KMS-11 (cell line): ENCODE measurements at regions not wholly inside any gene's neighbourhood (a gene's known extent, or its start where the extent isn't known, plus 50 kb on each side); places are given as distances from the start of the nearest gene placed in this dataset.

Experiments
- H2AFZ ChIP-seq: fragments of 200-600 bp; sonication (generic); 2 replicates; pipeline ENCODE4 v1.6.1; 2016; ENCODE audit warnings: antibody characterized with exemption, mixed run types, low read depth
- H3K27ac ChIP-seq: fragments of 200-600 bp; sonication (generic); 2 replicates; pipeline ENCODE4 v1.6.1; 2016; ENCODE audit warnings: mild to moderate bottlenecking, mixed run types
- H3K27me3 ChIP-seq: fragments of 200-600 bp; sonication (generic); 2 replicates; pipeline ENCODE4 v1.6.1; 2017; ENCODE audit warnings: mild to moderate bottlenecking, low read depth, mixed run types, moderate library complexity; ENCODE audit not compliant: insufficient read depth
- H3K36me3 ChIP-seq: fragments of 200-600 bp; sonication (generic); 2 replicates; pipeline ENCODE4 v1.6.1; 2017; ENCODE audit warnings: mild to moderate bottlenecking, mixed run types; ENCODE audit not compliant: insufficient read depth
- H3K4me1 ChIP-seq: fragments of 200-600 bp; sonication (generic); 2 replicates; pipeline ENCODE4 v1.6.1; 2016; ENCODE audit warnings: mild to moderate bottlenecking, low read depth, mixed run types; ENCODE audit not compliant: poor library complexity, severe bottlenecking
- H3K4me2 ChIP-seq: fragments of 200-600 bp; sonication (generic); 2 replicates; pipeline ENCODE4 v1.7.0; 2016; ENCODE audit warnings: mild to moderate bottlenecking, mixed run types
- H3K4me3 ChIP-seq: fragments of 200-600 bp; sonication (generic); IDR thresholded peaks from 2 replicates; pipeline ENCODE4 v1.6.1; 2017; ENCODE audit warnings: low read depth, low read length, mixed read lengths; ENCODE audit not compliant: insufficient read depth
- H3K79me2 ChIP-seq: fragments of 200-600 bp; sonication (generic); 2 replicates; pipeline ENCODE4 v1.6.1; 2016; ENCODE audit warnings: low read depth, mixed run types; ENCODE audit not compliant: insufficient read depth
- H3K9ac ChIP-seq: fragments of 200-600 bp; sonication (generic); 2 replicates; pipeline ENCODE4 v1.6.1; 2016; ENCODE audit warnings: mild to moderate bottlenecking, mixed run types
- H4K20me1 ChIP-seq: fragments of 200-600 bp; sonication (generic); 2 replicates; pipeline ENCODE4 v1.6.1; 2016; ENCODE audit warnings: mild to moderate bottlenecking, mixed run types; ENCODE audit not compliant: insufficient read depth
- CTCF ChIP-seq: fragments of 200-600 bp; sonication (generic); conservative IDR thresholded peaks from 2 replicates; pipeline ENCODE4 v1.6.1; 2017; ENCODE audit warnings: low read depth, mild to moderate bottlenecking, antibody characterized with exemption, low read length, moderate library complexity, mixed read lengths

- H3K79me2 ChIP-seq, result no peaks in the 10 kb centered on the region
- H3K27me3 ChIP-seq, result no peaks in the 10 kb centered on the region
- H3K9ac ChIP-seq, result no peak overlapping the region
- no peaks in the 10 kb centered on the region for H3K4me1 ChIP-seq
- no peaks in the 10 kb centered on the region for H4K20me1 ChIP-seq
- H2AFZ ChIP-seq, result no peak overlapping the region
- H3K27ac ChIP-seq, result no peak overlapping the region
- no peaks in the 10 kb centered on the region for H3K36me3 ChIP-seq
- H3K4me3 ChIP-seq, result no peak overlapping the region
- no peak for TF ChIP-seq CTCF
- H3K4me2 ChIP-seq, result no peak overlapping the region
Observed at GRCh38 chr4:116342143-116342542, 743.2 kb downstream of the TRAM1L1 start.

GRCh38 chr4:116332508-116332907 lies 752.9 kb downstream of the TRAM1L1 start:
- Histone ChIP-seq H3K27me3 (no peaks in the 10 kb centered on the region), H3K27ac (no peak overlapping the region), H3K9ac (no peak overlapping the region), H3K4me1 (no peaks in the 10 kb centered on the region), H3K36me3 (no peaks in the 10 kb centered on the region), H3K4me2 (no peak overlapping the region), H4K20me1 (no peaks in the 10 kb centered on the region), H2AFZ (no peak overlapping the region), H3K79me2 (no peaks in the 10 kb centered on the region), H3K4me3 (no peak overlapping the region)
- TF ChIP-seq CTCF, result no peak

- H3K36me3 ChIP-seq, result no peaks in the 10 kb centered on the region
- no peak for TF ChIP-seq CTCF
- no peaks in the 10 kb centered on the region for H3K79me2 ChIP-seq
- H3K4me3 ChIP-seq, result no peak overlapping the region
- H4K20me1 ChIP-seq, result no peaks in the 10 kb centered on the region
- no peak overlapping the region for H3K9ac ChIP-seq
- H3K4me2 ChIP-seq, result no peak overlapping the region
- no peaks in the 10 kb centered on the region for H3K27me3 ChIP-seq
- H2AFZ ChIP-seq, result no peak overlapping the region
- H3K27ac ChIP-seq, result no peak overlapping the region
- no peaks in the 10 kb centered on the region for H3K4me1 ChIP-seq
Observed at GRCh38 chr4:116328261-116328860, 757.0 kb downstream of the TRAM1L1 start.

- H3K36me3 ChIP-seq, result no peaks in the 10 kb centered on the region
- TF ChIP-seq CTCF, result no peak
- H3K27me3 ChIP-seq, result no peaks in the 10 kb centered on the region
- no peak overlapping the region for H2AFZ ChIP-seq
- no peaks in the 10 kb centered on the region for H4K20me1 ChIP-seq
- H3K27ac ChIP-seq, result no peak overlapping the region
- no peak overlapping the region for H3K9ac ChIP-seq
- H3K4me3 ChIP-seq, result no peak overlapping the region
- no peak overlapping the region for H3K4me2 ChIP-seq
- H3K4me1 ChIP-seq, result no peaks in the 10 kb centered on the region
- H3K79me2 ChIP-seq, result no peaks in the 10 kb centered on the region
Observed at GRCh38 chr4:116323606-116324005, 761.8 kb downstream of the TRAM1L1 start.
